Panc1 (cell line): ENCODE measurements at regions not wholly inside any gene's neighbourhood (a gene's known extent, or its start where the extent isn't known, plus 50 kb on each side); places are given as distances from the start of the nearest gene placed in this dataset.

Experiments used
- ATAC-seq: fragments of 200-7000 bp; cut with Tn5 transposase; 2 replicates; pipeline ENCODE4 v1.9.1; 2020; ENCODE audit warnings: mild to moderate bottlenecking, moderate library complexity
- BruUV-seq: library from RNA; stranded (reverse); fragments of 400-500 nt; replicated peaks from 2 replicates; lab custom pipeline; 2021; lab: Mats Ljungman, UMichigan
- CTCF ChIA-PET: fragments of 300-600 bp; sonication (Branson Sonifier 250); formaldehyde crosslinking; loops from one replicate; lab custom pipeline; 2022; ENCODE audit warnings: antibody characterized with exemption; lab: Charles Lee
- POLR2A ChIA-PET: fragments of 300-600 bp; sonication (Branson Sonifier 250); formaldehyde crosslinking; loops from one replicate; lab custom pipeline; 2022; ENCODE audit warnings: antibody characterized with exemption; lab: Charles Lee
- DNase-seq: peaks from one replicate; pipeline ENCODE4 v3.0.0-alpha.2; 2010; ENCODE audit warnings: low read depth, low spot score
- H3K27ac ChIP-seq: 2 replicates; pipeline ENCODE4 v1.5.1; 2011; ENCODE audit warnings: mild to moderate bottlenecking, low read length, inconsistent platforms
- H3K27me3 ChIP-seq: fragments of 200-500 bp; sonication (Bioruptor generic); 2 replicates; pipeline ENCODE4 v1.6.0; 2014; ENCODE audit warnings: low read length, inconsistent platforms; ENCODE audit not compliant: control insufficient read depth, insufficient read depth
- H3K36me3 ChIP-seq: fragments of 200-500 bp; sonication (Bioruptor generic); 2 replicates; pipeline ENCODE4 v1.5.1; 2014; ENCODE audit warnings: inconsistent platforms, mild to moderate bottlenecking, low read length, moderate library complexity; ENCODE audit not compliant: control insufficient read depth, insufficient read depth
- H3K4me1 ChIP-seq: 2 replicates; pipeline ENCODE4 v1.5.1; 2011; ENCODE audit warnings: inconsistent platforms, mild to moderate bottlenecking, low read length, moderate library complexity; ENCODE audit not compliant: control insufficient read depth, insufficient read depth
- H3K4me3 ChIP-seq, 2 experiments: 2 replicates each; pipeline ENCODE4 v1.5.1; 2011 to 2012; ENCODE audit warnings: low read depth in 2 of 2, low read length in 2 of 2, mild to moderate bottlenecking in 2 of 2, inconsistent platforms in 1 of 2, moderate library complexity in 1 of 2
- H3K9me3 ChIP-seq: fragments of 200-500 bp; sonication (Bioruptor generic); 2 replicates; pipeline ENCODE4 v1.5.1; 2014; ENCODE audit warnings: low read depth, mild to moderate bottlenecking, inconsistent platforms, low read length, moderate library complexity; ENCODE audit not compliant: control insufficient read depth, insufficient read depth
- POLR2AphosphoS5 ChIP-seq: IDR thresholded peaks from 2 replicates; pipeline ENCODE4 v1.6.1; 2012; ENCODE audit warnings: mild to moderate bottlenecking, low read depth, low read length, moderate library complexity
- REST ChIP-seq, 2 experiments: IDR thresholded peaks; 2 replicates each; pipeline ENCODE4 v1.6.1; 2011 to 2012; ENCODE audit warnings: low read depth in 2 of 2, control low read depth in 1 of 2, low read length in 1 of 2, mild to moderate bottlenecking in 1 of 2, moderate library complexity in 1 of 2; ENCODE audit not compliant: insufficient read depth in 1 of 2
- SIN3A ChIP-seq: IDR thresholded peaks from 2 replicates; pipeline ENCODE4 v1.6.1; 2012; ENCODE audit warnings: low read depth, mild to moderate bottlenecking, low read length, moderate library complexity, borderline replicate concordance; ENCODE audit not compliant: insufficient read depth
- TCF7L2 ChIP-seq: IDR thresholded peaks from 2 replicates; pipeline ENCODE4 v1.6.1; 2011; ENCODE audit warnings: mild to moderate bottlenecking, low read depth, low read length, inconsistent platforms
- in situ Hi-C: cut with HindIII; loops from 2 replicates; pipeline ENCODE4 v1.10.0; 2016; ENCODE audit warnings: low sequenced_read_pairs, low pct_unique_long_range_greater_than_20kb
- intact Hi-C: fragments of 100-400 bp; cut with micrococcal nuclease; formaldehyde crosslinking; loops from one replicate; pipeline ENCODE4 v1.10.0; 2022; ENCODE audit not compliant: unreplicated experiment
- TF ChIP-seq, protein P1 (sequence below): fragments of 450-650 bp; IDR thresholded peaks from 2 replicates; pipeline ENCODE4 v1.5.1; 2017; ENCODE audit warnings: mild to moderate bottlenecking

DNA sequence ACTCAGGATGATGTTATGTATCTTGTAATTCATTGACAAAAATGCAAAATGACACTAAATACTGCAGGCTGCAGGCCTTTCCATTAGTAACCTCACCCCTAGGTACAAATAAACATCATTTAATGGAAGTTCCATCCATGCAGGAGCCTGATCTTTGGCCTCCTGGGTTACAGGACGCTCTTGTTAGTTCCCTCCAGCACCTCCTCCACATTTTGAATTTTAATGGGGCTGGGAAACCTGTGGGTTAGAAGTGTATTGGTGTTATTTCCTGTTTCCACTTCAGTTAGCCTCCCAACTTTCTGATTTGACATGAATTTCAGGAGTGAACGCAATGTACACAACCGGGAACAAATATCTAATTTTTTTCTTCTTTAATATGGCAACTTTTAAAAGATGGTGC is 237.1 kb upstream of the ARGLU1 start:
- no peak for DNase-seq
- H3K27me3 ChIP-seq, result no peaks in the 10 kb centered on the region
- CTCF ChIA-PET, result no interaction called here
- intact Hi-C loops, result no loop called here
- H3K4me3 ChIP-seq, result no peak overlapping the region
- H3K4me1 ChIP-seq, result no peaks in the 10 kb centered on the region
- BruUV-seq, result no TSS peak
- TF ChIP-seq, protein P1, sequence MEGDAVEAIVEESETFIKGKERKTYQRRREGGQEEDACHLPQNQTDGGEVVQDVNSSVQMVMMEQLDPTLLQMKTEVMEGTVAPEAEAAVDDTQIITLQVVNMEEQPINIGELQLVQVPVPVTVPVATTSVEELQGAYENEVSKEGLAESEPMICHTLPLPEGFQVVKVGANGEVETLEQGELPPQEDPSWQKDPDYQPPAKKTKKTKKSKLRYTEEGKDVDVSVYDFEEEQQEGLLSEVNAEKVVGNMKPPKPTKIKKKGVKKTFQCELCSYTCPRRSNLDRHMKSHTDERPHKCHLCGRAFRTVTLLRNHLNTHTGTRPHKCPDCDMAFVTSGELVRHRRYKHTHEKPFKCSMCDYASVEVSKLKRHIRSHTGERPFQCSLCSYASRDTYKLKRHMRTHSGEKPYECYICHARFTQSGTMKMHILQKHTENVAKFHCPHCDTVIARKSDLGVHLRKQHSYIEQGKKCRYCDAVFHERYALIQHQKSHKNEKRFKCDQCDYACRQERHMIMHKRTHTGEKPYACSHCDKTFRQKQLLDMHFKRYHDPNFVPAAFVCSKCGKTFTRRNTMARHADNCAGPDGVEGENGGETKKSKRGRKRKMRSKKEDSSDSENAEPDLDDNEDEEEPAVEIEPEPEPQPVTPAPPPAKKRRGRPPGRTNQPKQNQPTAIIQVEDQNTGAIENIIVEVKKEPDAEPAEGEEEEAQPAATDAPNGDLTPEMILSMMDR, result no peak
- TF ChIP-seq POLR2AphosphoS5 (no peak), TCF7L2 (no peak), REST (IDR thresholded peaks at IDR 0.05; ENCODE audit: insufficient read depth in 1 of 2, low read depth in 2 of 2, low read length in 1 of 2) (no peak), SIN3A (no peak)
- no peaks in the 10 kb centered on the region for H3K9me3 ChIP-seq
- POLR2A ChIA-PET, result no interaction called here
- no peaks in the 10 kb centered on the region; the same call in 1 of the 2 replicates for H3K36me3 ChIP-seq
- in situ Hi-C loops, result no loop called here
- no peak for ATAC-seq
- H3K27ac ChIP-seq, result no peak overlapping the region

DNA sequence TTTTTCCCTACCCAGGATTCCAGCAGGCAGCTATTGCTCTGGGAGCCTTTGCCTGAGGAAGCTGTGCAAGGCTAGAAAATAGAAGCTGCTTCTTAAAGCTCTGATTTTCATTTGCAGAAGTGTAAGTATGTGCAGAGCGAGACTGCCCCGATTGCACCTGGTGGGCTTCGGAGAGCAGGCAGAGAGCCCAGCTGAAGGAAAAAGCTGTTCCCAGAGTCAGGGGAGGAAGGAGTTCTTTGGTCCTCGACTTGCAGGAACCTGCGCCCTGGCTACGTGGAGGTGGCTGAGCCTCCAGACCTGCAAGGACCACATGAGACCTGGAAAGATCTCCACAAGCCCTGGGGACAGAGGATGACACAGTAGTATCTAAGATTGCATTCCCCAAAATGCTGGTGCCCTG is 235.0 kb upstream of the ARGLU1 start:
- ATAC-seq (no peak), DNase-seq (no peak)
- Histone ChIP-seq H3K9me3 (no peaks in the 10 kb centered on the region), H3K27me3 (no peaks in the 10 kb centered on the region), H3K36me3 (no peaks in the 10 kb centered on the region; the same call in 1 of the 2 replicates), H3K4me1 (no peaks in the 10 kb centered on the region), H3K4me3 (no peak overlapping the region), H3K27ac (no peak overlapping the region)
- in situ Hi-C loops (no loop called here), intact Hi-C loops (no loop called here)
- TF ChIP-seq SIN3A, result no peak
- TF ChIP-seq REST (IDR thresholded peaks at IDR 0.05; ENCODE audit: insufficient read depth in 1 of 2, low read depth in 2 of 2, low read length in 1 of 2), result no peak
- TF ChIP-seq, protein P1, result no peak
- no peak for TF ChIP-seq TCF7L2
- TF ChIP-seq POLR2AphosphoS5, result no peak
- CTCF ChIA-PET, result no interaction called here
- POLR2A ChIA-PET, result no interaction called here
- BruUV-seq, result no TSS peak
